Glutamatergic neuron (in vitro differentiated cells): ENCODE measurements at regions not wholly inside any gene's neighbourhood (a gene's known extent, or its start where the extent isn't known, plus 50 kb on each side); places are given as distances from the start of the nearest gene placed in this dataset.

Source experiments
- DNase-seq: peaks from one replicate; pipeline ENCODE4 v3.0.0; 2022
- H3K27ac Mint-ChIP-seq: one replicate; pipeline ENCODE4 v1.8.0; 2020; ENCODE audit warnings: mild to moderate bottlenecking, mixed read lengths, inconsistent platforms; ENCODE audit not compliant: unreplicated experiment
- H3K27me3 Mint-ChIP-seq: one replicate; pipeline ENCODE4 v1.8.0; 2020; ENCODE audit warnings: mild to moderate bottlenecking, moderate library complexity, mixed read lengths, inconsistent platforms; ENCODE audit not compliant: unreplicated experiment
- H3K36me3 Mint-ChIP-seq: one replicate; pipeline ENCODE4 v1.8.0; 2020; ENCODE audit warnings: mild to moderate bottlenecking, mixed read lengths, inconsistent platforms; ENCODE audit not compliant: unreplicated experiment
- H3K4me1 Mint-ChIP-seq: one replicate; pipeline ENCODE4 v1.8.0; 2020; ENCODE audit warnings: mild to moderate bottlenecking, low read depth, mixed read lengths, inconsistent platforms; ENCODE audit not compliant: unreplicated experiment
- H3K4me3 Mint-ChIP-seq: one replicate; pipeline ENCODE4 v1.8.0; 2020; ENCODE audit warnings: mild to moderate bottlenecking, mixed read lengths, inconsistent platforms; ENCODE audit not compliant: unreplicated experiment
- H3K9me3 Mint-ChIP-seq: one replicate; pipeline ENCODE4 v1.8.0; 2020; ENCODE audit warnings: mild to moderate bottlenecking, moderate library complexity, mixed read lengths, inconsistent platforms; ENCODE audit not compliant: unreplicated experiment
- TF ChIP-seq, protein P1 (sequence below): fragments of 200-600 bp; sonication (generic); IDR thresholded peaks from one replicate; pipeline ENCODE4 v1.5.0; 2021; ENCODE audit not compliant: partially characterized antibody, unreplicated experiment

DNA sequence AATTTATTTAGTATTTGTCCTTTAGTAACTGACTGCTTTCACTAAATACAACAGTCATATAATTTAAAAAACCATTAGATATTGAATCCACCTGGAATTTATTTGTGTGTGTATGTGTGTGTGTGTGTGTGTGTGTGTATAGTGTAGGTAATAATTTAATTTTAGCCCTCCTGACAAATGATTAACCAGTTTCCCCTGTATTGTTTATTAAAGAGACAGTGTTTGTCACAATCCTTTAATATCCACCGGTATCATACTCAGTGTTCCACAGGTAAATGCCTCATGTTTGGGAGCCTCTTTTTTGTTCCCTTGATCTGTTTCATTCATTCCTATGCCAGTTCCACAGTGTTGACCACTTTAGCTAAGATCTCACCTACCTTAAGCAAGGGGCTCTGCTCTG is 134.6 kb upstream of the IRX3 start:
- DNase-seq: no peak
- H3K27ac Mint-ChIP-seq: no peak overlapping the region

DNA sequence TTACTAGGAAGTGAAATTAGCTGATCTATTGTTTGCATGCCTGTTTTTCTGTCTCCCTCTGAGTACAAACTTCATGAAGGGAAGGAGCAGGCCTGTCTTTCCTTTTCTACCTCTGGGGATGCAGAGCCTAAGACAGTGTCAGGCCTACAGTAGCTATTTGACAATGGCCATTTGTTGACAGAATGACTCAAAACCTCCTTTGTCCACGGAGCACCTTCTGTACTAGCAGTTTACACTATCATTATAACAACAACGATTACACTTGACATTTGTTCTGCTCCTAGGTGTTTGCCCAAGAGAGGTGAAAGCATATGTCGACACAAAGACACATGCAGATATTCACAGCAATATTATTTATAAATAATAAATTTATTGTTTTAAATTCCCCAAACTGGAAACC is 132.3 kb upstream of the IRX3 start:
- no peaks in the 10 kb centered on the region for H3K4me1 Mint-ChIP-seq

More for the DNA sequence above, 134.6 kb upstream of the IRX3 start:
- Mint-ChIP-seq H3K27me3 (no peaks in the 10 kb centered on the region), H3K9me3 (no peaks in the 10 kb centered on the region), H3K36me3 (no peaks in the 10 kb centered on the region), H3K4me3 (no peak overlapping the region), H3K4me1 (no peaks in the 10 kb centered on the region)
- TF ChIP-seq, protein P1, sequence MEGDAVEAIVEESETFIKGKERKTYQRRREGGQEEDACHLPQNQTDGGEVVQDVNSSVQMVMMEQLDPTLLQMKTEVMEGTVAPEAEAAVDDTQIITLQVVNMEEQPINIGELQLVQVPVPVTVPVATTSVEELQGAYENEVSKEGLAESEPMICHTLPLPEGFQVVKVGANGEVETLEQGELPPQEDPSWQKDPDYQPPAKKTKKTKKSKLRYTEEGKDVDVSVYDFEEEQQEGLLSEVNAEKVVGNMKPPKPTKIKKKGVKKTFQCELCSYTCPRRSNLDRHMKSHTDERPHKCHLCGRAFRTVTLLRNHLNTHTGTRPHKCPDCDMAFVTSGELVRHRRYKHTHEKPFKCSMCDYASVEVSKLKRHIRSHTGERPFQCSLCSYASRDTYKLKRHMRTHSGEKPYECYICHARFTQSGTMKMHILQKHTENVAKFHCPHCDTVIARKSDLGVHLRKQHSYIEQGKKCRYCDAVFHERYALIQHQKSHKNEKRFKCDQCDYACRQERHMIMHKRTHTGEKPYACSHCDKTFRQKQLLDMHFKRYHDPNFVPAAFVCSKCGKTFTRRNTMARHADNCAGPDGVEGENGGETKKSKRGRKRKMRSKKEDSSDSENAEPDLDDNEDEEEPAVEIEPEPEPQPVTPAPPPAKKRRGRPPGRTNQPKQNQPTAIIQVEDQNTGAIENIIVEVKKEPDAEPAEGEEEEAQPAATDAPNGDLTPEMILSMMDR: no peak

DNA sequence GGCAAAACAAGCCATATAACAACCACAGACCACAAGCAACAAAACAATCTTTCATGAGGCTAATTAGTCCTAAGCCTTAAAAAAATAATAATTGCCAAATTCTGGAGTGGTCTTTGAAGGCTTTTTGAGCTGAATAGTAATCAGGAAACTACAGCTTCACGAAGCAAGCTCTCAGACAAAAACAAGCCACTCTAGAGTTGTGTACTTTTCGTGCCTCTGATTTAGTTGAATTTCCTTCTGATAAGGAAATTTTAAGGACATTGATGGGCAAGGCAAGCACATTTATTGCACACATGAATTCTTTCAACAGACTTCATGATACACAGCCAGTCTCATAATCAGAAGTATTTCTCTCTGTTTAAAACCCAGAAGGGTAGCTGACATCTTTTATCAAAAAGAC is 130.8 kb upstream of the IRX3 start:
- no peak overlapping the region for H3K27ac Mint-ChIP-seq
- peaks cover 5% of the 10 kb centered on the region for H3K36me3 Mint-ChIP-seq
- H3K27me3 Mint-ChIP-seq: peaks cover 1% of the 10 kb centered on the region
- DNase-seq: no peak
- H3K4me1 Mint-ChIP-seq: no peaks in the 10 kb centered on the region
- H3K4me3 Mint-ChIP-seq: no peak overlapping the region
- H3K9me3 Mint-ChIP-seq: peaks cover 2% of the 10 kb centered on the region
- TF ChIP-seq, protein P1: no peak

More for the DNA sequence above, 132.3 kb upstream of the IRX3 start:
- Mint-ChIP-seq H3K27me3 (no peaks in the 10 kb centered on the region), H3K27ac (no peak overlapping the region), H3K4me3 (no peak overlapping the region), H3K9me3 (no peaks in the 10 kb centered on the region), H3K36me3 (peaks cover 5% of the 10 kb centered on the region)
- TF ChIP-seq, protein P1: no peak
- DNase-seq: no peak

DNA sequence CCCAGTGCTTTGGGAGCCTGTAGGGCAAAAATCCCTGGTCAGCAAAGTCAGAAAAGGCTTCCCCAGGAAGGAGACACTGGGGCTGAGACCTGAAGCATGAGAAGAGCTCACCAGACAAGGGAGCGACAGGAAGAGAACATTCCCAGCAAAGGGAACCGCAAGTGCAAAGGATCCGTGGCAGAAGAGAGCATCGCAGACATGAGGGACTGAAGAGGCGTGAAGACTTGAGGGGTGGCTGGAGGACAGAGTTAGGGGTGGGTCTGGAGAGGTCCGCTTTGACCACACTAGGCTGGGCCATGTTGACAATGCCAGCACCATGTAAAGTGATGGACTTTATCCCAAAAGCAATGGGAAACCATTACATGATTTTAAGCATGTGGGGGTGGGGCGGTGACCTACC is 128.1 kb upstream of the IRX3 start:
- H3K4me1 Mint-ChIP-seq: no peaks in the 10 kb centered on the region
- peaks cover 2% of the 10 kb centered on the region for H3K9me3 Mint-ChIP-seq
- TF ChIP-seq, protein P1: no peak
- H3K27ac Mint-ChIP-seq: no peak overlapping the region
- H3K4me3 Mint-ChIP-seq: no peak overlapping the region
- H3K36me3 Mint-ChIP-seq: peaks cover 5% of the 10 kb centered on the region
- H3K27me3 Mint-ChIP-seq: peaks cover 1% of the 10 kb centered on the region
- DNase-seq: no peak

DNA sequence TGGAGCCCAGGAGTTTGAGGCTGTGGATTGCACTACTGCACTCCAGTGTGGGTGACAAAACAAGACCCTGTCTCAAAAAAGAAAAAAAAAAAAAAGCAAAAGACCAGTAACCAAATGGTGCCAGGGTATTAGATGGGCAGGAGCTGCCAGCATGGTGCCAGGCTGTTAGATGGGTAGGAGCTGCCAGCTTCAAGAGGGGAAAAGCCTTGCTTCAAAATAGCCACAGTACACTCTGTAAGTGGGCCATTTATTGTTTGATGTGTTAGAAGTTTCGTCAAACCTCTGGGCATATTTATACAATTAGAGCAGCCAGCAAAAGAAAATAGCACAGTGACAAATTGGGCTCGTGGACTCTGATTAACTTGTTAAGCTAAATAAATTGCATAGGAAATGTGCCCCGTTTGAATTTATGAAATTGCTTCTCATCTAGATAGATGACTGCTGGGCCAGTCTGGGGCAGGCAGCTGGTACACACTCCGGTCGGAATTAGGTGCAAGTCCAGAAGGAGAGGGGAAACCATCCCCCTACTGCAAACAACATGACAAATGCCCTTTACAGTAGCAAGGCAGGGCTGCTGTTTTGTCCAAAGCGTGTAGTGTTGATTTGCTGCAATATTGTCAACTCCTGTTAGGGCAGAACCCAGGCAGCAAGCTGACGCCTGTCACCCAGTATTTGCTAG is 126.3 kb upstream of the IRX3 start:
- no peak for DNase-seq
- H3K4me1 Mint-ChIP-seq: no peaks in the 10 kb centered on the region
- TF ChIP-seq, protein P1: no peak
- peaks cover 1% of the 10 kb centered on the region for H3K27me3 Mint-ChIP-seq
- H3K4me3 Mint-ChIP-seq: no peak overlapping the region
- H3K27ac Mint-ChIP-seq: no peak overlapping the region
- H3K9me3 Mint-ChIP-seq: peaks cover 2% of the 10 kb centered on the region
- peaks cover 5% of the 10 kb centered on the region for H3K36me3 Mint-ChIP-seq
